GM12872 (cell line): ENCODE measurements at regions not wholly inside any gene's neighbourhood (a gene's known extent, or its start where the extent isn't known, plus 50 kb on each side); places are given as distances from the start of the nearest gene placed in this dataset.

ENCODE experiments used
- TF ChIP-seq, protein P1 (sequence below): IDR thresholded peaks from 3 replicates; pipeline ENCODE4 v1.5.1; 2011; ENCODE audit warnings: low read depth, mild to moderate bottlenecking, low read length, moderate library complexity; ENCODE audit not compliant: insufficient read depth

DNA sequence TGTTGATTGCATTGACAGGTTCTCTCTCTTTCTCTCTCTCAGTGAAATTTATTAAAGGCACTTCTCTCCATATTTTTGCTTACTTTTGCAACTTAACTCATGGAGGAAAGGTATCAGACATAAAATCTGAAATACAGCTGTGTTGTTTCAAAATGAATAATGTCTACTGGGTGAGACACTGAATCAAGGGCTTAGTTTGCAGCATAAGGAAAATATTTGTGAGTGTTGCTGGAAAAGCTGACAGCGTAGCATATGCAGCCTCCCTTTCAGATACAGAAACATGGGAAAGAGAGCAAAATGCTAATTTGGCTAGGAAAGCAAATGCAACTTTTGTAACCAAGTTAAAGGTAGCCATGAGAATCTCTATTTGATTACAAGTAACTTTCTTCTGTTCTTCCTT lies 81.5 kb upstream of the COL3A1 start:
- TF ChIP-seq, protein P1, sequence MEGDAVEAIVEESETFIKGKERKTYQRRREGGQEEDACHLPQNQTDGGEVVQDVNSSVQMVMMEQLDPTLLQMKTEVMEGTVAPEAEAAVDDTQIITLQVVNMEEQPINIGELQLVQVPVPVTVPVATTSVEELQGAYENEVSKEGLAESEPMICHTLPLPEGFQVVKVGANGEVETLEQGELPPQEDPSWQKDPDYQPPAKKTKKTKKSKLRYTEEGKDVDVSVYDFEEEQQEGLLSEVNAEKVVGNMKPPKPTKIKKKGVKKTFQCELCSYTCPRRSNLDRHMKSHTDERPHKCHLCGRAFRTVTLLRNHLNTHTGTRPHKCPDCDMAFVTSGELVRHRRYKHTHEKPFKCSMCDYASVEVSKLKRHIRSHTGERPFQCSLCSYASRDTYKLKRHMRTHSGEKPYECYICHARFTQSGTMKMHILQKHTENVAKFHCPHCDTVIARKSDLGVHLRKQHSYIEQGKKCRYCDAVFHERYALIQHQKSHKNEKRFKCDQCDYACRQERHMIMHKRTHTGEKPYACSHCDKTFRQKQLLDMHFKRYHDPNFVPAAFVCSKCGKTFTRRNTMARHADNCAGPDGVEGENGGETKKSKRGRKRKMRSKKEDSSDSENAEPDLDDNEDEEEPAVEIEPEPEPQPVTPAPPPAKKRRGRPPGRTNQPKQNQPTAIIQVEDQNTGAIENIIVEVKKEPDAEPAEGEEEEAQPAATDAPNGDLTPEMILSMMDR = no peak

DNA sequence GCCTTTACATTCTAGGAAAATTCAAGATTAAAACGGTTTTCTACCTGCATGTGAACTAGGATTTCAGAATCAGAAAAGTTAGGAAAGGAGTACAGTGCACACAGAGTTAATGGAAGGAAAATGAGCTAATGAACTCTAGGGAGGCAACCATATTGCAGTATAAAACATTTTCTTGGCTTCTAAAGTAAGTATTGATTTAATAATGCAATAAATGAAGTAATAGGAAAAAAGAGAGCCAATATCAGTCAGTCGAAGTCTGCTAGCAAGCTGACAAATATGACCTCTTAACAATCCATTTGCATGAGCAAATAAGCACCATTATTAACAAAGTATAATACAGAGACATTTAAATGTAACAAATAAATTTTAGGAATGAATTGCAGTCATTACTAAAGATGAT lies 80.2 kb upstream of the COL3A1 start:
- TF ChIP-seq, protein P1 = no peak

DNA sequence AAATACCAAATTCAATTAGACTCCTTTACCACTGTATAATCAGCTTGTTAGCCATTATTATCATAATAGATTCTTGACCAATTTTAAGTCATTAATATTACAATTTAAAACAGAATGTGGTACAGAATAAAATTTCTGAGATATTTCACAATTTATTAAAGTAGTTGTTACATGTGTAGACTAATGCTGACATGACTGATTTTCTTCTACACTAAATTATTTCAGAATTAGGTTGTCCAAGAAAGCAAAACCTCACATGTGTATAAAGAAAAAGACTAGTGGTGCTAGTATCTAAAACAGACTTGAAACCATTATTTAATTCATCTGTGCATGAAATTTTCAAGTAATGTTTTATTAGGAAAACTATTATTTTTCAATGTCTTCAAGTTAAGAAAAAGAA lies 79.2 kb upstream of the COL3A1 start:
- TF ChIP-seq, protein P1 = no peak

DNA sequence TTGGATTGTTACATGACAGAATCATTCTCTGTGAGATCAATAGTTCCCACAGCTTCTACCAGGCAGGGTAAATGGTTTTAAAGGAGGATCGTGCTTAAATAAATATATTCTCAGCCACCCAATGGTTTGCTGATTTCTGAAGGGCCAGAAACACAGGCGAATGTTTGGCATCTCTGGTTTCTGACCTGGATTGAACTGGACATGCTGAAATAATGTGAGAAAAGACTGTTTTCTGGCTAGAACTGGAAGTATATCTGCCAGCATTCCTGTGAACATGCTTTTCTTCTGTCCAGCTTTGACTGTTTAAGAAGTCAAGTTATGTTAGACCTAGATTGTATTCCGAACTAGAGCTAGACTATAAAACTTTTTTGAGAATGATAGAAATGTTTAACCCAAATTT lies 77.1 kb upstream of the COL3A1 start:
- TF ChIP-seq, protein P1 = no peak

DNA sequence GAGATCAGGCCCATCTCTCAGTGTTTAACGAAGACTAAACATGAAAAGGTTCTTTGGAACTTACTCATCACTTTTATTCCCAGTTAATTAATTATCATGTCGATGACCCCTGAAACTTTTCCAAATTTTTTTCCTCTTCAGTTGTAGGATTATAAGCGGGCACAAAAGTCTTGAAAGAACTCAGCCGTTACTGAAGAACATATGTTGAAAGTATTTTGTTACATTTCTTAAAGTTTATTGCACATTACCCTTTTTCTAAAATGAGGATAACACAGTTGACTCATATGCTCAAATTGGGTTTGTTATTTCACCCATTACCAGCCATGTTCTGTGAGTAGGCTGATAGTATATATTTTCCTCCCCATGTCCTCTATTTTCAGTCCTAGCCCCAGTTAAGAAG lies 75.9 kb upstream of the COL3A1 start:
- TF ChIP-seq, protein P1 = no peak

DNA sequence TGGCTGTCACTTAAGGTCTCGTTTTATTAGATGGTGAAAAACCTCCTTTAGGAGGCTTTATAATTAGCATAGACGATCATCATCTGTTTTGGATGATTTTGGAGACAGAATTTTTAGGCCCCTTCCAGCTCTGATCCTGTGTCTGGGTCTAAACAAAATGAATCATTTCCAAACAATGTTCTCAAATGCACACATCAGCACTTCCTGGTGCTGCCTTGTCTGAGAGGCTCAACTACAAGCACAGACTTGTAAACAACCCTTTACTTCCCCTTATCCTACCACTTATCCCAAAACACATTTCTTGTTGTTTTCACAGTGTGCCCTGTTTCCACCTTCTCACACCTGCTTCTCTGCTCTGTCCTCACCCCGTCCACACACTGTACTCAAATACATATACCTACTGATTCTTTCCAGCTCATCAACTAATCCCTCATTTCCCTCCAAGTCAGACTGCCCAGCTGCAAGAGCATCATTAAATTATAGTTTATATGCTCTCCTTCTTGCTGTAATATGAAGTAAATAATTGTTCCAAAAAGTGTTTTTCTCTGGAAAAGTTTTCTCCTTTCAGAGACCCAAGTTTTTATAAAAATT lies 71.2 kb upstream of the COL3A1 start:
- TF ChIP-seq, protein P1 = no peak

DNA sequence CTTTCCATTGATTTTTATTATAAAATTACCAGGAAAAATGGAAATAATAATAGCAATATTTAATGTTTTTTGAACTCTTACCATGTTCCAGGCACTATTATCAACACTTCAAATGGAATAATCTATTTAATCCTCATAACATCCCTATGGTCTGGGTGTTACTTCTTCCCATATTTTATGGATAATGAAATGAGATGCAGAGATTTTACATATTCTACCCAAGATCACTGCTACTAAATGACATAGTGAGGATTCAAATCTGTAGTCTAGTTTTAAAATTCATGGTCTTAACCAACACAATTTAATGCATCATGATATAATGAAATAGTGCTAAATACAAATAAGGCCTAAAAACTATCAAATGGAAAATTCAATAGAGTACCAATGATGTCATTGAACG lies 70.4 kb upstream of the COL3A1 start:
- TF ChIP-seq, protein P1 = no peak
